Type B pancreatic cell (in vitro differentiated cells): ENCODE measurements at regions not wholly inside any gene's neighbourhood (a gene's known extent, or its start where the extent isn't known, plus 50 kb on each side); places are given as distances from the start of the nearest gene placed in this dataset.

ENCODE experiments used
- DNase-seq: peaks from one replicate; pipeline ENCODE4 v3.0.0; 2021; ENCODE audit warnings: mixed read lengths; ENCODE audit not compliant: unreplicated experiment; ENCODE audit errors: extremely low spot score
- H3K27ac Mint-ChIP-seq: 2 replicates; pipeline ENCODE4 v1.8.0; 2021; ENCODE audit warnings: mild to moderate bottlenecking, mixed read lengths
- H3K27me3 Mint-ChIP-seq: 2 replicates; pipeline ENCODE4 v1.8.0; 2021; ENCODE audit warnings: mixed read lengths
- H3K36me3 Mint-ChIP-seq: 2 replicates; pipeline ENCODE4 v1.8.0; 2021; ENCODE audit warnings: mixed read lengths
- H3K4me1 Mint-ChIP-seq: one replicate; pipeline ENCODE4 v1.8.0; 2021; ENCODE audit warnings: mixed read lengths; ENCODE audit not compliant: unreplicated experiment
- H3K4me3 Mint-ChIP-seq: 2 replicates; pipeline ENCODE4 v1.8.0; 2021; ENCODE audit warnings: mild to moderate bottlenecking, mixed read lengths
- H3K9me3 Mint-ChIP-seq: 2 replicates; pipeline ENCODE4 v1.8.0; 2021; ENCODE audit warnings: mixed read lengths
- CTCF ChIP-seq: fragments of 200-600 bp; sonication (generic); conservative IDR thresholded peaks from 2 replicates; pipeline ENCODE4 v1.5.0; 2021; ENCODE audit warnings: antibody characterized with exemption, mild to moderate bottlenecking

- H3K27me3 Mint-ChIP-seq = peaks cover 29% of the 10 kb centered on the region
- no peak for TF ChIP-seq CTCF
- no peak for DNase-seq
- no peaks in the 10 kb centered on the region for H3K4me1 Mint-ChIP-seq
- no peak overlapping the region for H3K4me3 Mint-ChIP-seq
- no peaks in the 10 kb centered on the region for H3K36me3 Mint-ChIP-seq
- H3K27ac Mint-ChIP-seq = no peak overlapping the region
- no peaks in the 10 kb centered on the region for H3K9me3 Mint-ChIP-seq
Observed at GRCh38 chr7:98506471-98506870, 105.6 kb upstream of the BAIAP2L1 start.

GRCh38 chr7:98500764-98501163 is 99.9 kb upstream of the BAIAP2L1 start:
- no peak for TF ChIP-seq CTCF
- H3K4me1 Mint-ChIP-seq = no peaks in the 10 kb centered on the region
- H3K4me3 Mint-ChIP-seq = no peak overlapping the region
- H3K27me3 Mint-ChIP-seq = peaks cover 17% of the 10 kb centered on the region
- peaks cover 5% of the 10 kb centered on the region for H3K9me3 Mint-ChIP-seq
- no peak for DNase-seq
- no peak overlapping the region for H3K27ac Mint-ChIP-seq
- H3K36me3 Mint-ChIP-seq = no peaks in the 10 kb centered on the region

GRCh38 chr7:98496618-98497017 is 95.7 kb upstream of the BAIAP2L1 start:
- Mint-ChIP-seq H3K36me3 (no peaks in the 10 kb centered on the region), H3K27ac (no peak overlapping the region), H3K27me3 (peaks cover 6% of the 10 kb centered on the region), H3K4me3 (no peak overlapping the region), H3K4me1 (no peaks in the 10 kb centered on the region), H3K9me3 (peaks cover 5% of the 10 kb centered on the region)
- no peak for TF ChIP-seq CTCF
- DNase-seq = no peak

GRCh38 chr7:98495200-98495955 is 94.5 kb upstream of the BAIAP2L1 start:
- Mint-ChIP-seq H3K9me3 (peaks cover 5% of the 10 kb centered on the region), H3K4me3 (no peak overlapping the region), H3K27me3 (peaks cover 6% of the 10 kb centered on the region), H3K27ac (no peak overlapping the region), H3K4me1 (no peaks in the 10 kb centered on the region), H3K36me3 (no peaks in the 10 kb centered on the region)
- DNase-seq = no peak
- no peak for TF ChIP-seq CTCF

GRCh38 chr7:98493030-98493778 is 92.3 kb upstream of the BAIAP2L1 start:
- no peaks in the 10 kb centered on the region for H3K36me3 Mint-ChIP-seq
- TF ChIP-seq CTCF = no peak
- no peak overlapping the region for H3K4me3 Mint-ChIP-seq
- no peak for DNase-seq
- H3K4me1 Mint-ChIP-seq = no peaks in the 10 kb centered on the region
- peaks cover 5% of the 10 kb centered on the region for H3K9me3 Mint-ChIP-seq
- H3K27ac Mint-ChIP-seq = no peak overlapping the region
- H3K27me3 Mint-ChIP-seq = peaks cover 6% of the 10 kb centered on the region
